HG03139 (cell line): ENCODE measurements at regions not wholly inside any gene's neighbourhood (a gene's known extent, or its start where the extent isn't known, plus 50 kb on each side); places are given as distances from the start of the nearest gene placed in this dataset.
"Not testable (repeated sequence)": the region's sequence is repeated elsewhere in the genome, so short reads cannot be mapped to it uniquely, and the experiment has no call there.

Experiments
- ATAC-seq: cut with Tn5 transposase; IDR thresholded peaks from one replicate; pipeline ENCODE4 v1.9.1; 2021; ENCODE audit not compliant: unreplicated experiment

DNA sequence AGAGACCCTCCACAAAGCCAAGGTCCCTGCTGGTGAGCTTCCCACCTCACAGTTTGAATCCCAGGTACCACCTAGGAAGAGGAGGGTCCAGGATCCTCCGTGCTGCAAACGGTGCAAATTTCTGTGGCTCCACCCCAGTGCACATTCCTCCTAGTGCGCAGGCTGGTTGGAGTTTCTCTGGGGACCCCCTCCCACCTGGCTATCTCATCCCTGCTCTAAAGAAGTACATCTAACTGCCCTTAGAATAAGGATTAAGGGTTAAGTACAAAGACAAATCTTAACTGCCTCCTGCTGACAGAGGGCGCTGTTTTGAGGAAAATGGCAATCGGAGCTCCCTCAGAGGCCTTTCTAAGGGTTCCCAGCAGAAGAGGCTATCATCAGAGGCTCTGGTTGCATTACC, 109.6 kb upstream of the FSIP2 start:
- no peak for ATAC-seq

DNA sequence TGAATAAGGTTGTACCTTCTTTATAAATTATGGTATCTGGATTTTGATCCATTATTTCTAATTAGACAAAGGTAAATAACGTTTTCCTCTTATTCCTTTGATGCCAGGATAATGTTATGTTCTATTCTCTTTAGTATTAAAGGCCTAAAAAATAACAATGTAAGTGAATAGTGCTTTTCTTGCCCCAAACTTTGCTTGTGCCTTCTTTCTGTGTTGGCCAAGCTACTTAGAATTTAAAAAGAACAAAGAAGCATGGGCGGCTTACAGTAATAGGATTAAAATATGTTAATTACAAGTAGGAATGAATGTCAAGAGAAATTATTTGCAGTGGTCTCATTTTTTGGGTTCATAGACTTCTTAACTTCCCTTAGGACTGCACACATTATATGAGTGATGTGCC, 105.0 kb upstream of the FSIP2 start:
- no peak for ATAC-seq

DNA sequence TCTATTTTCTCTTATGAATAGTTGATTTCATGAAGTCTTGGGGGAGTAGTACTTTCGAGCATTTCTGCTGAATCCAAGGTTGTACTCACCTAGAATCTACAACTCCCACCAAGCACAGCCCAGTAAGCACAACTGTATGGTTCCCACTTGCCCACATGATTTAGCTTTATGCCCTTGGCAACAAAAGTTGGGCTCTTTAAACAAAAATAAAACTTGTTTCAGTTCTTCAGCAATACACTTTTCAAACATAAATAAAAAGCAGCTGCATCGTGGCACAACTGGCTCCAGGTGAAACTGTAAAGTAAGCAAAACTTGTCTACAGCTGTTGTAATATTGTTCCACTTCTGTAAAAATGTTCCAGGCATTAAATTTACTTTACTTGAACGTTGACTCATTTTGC, 99.8 kb upstream of the FSIP2 start:
- ATAC-seq, result no peak

DNA sequence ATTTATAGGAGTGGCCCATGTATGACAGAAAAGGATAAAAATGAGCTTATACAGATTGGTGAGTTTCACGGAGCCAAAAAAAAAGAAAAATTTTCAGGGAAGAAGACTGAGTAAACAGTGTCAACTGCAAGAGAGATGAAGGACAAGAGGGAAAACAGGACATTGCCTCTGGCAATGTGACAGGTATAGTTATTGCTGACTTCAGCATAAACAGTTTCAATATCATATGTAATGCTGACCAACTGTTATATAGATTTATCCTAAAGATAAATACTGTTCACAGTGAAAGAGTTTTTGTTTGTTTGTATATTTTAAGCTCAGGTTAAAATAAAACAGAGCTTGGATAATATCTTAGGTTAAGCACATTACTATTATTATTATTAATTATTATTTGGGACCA, 98.0 kb upstream of the FSIP2 start:
- ATAC-seq, result no peak

DNA sequence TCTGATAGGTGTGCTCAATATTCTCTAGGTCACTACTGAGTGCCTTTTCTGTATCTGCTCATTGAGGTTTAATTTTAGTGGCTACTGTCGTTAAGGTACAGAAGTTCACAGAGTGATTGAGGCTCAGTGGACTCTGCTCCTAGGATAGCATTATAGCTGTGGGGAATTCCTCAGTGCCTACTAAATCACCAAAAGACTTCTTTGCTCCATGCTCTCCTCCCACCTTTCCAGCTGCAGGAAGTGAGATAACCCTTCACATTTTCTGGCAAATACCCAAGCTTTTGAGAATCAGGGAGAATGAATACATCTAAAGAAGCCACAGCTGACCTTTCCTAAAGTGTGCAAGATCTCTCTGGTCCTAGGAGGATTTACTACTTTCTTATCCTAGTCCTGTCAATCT, 95.2 kb upstream of the FSIP2 start:
- no peak for ATAC-seq

DNA sequence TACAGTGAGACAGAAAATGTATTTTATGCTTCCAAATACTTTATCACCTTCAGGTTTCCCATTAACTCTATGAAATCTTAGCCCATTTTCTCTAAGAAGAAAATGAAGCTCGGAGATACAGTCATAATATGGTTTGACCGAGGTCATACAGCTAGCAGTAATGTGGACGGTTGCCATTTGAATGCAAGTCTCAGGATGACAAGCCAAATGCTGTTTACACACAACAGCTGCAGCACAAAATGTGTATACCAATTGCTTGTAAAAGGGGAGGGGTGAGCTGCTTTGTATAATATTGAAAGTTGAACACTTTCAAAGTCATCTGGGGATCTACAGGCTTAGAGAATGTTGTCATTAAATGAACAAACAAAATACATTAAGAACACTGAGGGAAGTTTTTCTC, 93.8 kb upstream of the FSIP2 start:
- ATAC-seq, result no peak

DNA sequence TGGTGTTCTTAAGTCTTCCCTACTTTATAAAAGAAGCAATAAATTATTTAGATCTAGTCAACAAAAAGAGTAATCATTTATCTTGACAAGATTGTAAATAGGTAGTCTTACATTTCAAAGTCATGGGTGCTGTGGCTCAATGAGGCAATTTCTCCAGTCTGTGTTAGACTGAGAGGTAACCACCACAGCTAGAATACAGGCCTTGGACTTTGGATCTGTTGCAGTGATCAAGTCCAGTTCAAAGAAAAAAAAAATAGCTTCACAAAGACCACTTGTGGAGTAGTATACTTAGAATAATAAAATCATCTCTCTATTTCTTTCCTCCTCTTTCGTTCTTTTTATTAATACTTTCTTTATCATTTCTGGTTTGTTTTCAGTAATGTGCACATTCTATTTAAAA, 93.1 kb upstream of the FSIP2 start:
- no peak for ATAC-seq

DNA sequence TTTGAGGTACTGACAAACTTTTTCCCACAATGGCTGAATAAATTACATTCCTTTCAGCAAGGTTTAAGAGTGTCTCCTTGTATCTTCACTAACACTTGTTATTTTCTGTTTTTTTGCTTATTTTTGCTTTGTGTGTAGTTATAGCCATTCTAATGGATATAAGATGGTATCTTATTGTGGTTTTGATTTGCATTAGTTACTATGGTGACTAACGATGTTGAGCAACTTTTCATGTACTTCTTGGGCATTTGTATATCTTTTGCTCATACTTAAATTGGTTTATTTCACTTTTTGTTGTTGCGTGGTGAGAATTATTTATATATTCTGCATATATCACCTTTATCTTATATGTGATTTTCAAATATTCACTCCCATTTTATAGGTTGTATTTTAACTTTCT, 79.9 kb upstream of the FSIP2 start:
- no peak for ATAC-seq

DNA sequence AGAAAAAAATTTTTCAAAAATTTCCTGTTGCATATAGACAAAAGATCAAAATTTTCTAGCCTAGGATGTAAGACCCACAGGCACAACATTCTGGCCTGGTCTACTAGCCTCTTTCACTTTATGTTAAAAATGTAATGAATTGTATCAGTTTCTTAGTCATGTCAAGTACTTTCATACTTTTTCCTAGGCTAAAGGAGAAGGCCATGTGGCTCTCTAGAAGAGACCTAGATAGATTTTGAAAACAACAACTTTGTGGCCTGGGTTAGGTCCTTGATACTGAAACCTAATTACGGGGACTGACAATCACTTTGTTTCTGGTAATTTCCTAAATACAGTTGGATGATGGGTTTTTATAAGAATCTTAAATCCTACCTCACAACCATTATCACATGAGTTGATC, 74.8 kb upstream of the FSIP2 start:
- no peak for ATAC-seq

DNA sequence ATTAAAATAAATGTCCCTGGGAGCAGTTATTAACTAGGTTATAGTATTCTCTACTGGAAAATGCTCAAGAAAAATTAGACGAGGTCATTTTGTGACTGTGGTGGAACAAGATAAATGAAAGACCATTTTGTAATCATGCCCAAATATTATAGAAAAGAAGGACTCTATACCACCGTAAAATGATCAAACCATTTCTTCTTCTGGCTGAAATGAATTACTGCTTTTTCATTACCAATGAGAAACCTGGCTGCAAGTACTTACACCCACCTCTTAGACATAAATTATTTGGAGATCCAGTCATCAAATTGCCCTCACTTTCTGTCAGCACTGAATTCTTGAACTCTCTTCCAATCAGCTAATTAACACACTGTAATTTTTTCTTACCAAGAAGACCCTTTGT, 74.2 kb upstream of the FSIP2 start:
- ATAC-seq, result no peak

DNA sequence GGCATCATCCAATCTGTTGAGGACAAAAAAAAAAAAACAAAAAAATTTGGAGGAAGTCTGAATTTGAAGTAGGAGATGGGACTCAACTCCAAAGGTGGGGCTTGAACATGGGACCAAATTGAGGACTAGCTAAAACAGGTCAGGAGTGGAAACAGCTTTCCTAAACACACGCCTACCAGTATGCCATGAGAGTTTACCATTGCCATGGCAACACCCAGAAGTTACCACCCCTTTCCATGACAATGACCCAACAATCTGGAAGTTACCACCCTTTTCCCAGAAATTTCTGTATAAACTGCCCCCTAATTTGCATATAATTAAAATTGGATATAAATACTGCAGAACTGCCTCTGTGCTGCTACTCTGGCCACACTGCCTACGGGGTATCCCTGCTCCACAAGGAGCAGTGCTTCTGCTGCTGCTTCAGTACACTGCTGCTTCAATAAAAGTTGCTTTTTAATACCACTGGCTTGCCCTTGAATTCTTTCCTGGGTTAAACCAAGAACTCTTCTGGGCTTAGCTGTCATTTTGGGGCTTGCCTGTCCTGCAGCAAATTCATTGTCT, 73.3 kb upstream of the FSIP2 start:
- ATAC-seq, result no peak

DNA sequence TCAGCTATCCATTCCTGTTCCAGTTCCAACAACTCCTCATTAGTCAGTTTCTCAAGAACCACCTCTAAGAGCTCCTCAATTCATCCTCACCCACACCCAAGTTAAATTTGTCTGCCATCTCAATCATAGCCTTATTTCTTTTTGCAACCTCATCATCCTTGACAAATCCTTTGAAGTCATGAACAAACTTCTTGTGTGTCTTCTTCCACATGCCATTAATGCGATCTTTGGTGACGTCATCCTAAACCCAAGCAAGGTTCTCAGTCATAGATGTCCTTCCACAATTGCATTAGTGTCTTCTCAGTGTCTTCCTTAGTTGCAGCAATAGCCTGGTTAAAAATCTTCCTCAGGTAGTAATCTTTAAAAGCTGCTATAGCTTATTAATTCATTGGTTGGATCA, 71.2 kb upstream of the FSIP2 start:
- ATAC-seq, result no peak

DNA sequence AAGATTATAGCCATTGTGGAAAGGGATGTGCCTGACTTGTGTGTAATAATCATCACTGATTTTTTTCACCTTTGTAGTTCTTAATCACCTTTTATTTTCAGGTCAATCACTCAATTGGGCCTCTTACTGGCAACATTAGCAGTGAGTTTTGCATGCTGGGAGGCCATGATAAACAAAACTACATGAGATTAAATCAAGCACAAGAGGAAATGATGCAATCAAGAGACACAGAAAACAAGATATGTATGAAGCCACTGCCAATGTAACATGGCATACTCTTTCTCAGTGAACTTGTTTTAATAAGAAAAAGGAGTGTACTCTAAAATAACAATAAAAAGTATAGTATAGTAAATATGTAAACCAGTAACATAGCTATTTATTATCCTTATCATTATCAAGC, 69.9 kb upstream of the FSIP2 start:
- ATAC-seq, result no peak

DNA sequence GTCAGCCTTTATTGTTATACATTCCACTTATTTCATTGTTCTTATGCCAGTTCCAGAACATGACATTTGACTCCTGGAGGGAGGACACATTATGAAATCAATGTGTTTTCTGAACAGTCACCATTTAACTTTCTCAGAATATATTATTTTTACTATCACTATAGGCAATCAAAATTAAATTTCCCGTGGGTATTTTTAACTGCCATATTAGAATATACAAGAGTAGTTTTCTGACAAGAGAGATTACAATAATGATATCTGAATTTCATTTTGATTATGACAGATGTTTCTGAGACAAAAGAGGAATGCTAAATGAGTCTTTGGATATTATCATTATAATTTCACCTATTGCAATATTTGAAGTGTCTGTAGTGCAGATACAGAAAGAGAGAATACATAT, 64.4 kb upstream of the FSIP2 start:
- ATAC-seq, result no peak

DNA sequence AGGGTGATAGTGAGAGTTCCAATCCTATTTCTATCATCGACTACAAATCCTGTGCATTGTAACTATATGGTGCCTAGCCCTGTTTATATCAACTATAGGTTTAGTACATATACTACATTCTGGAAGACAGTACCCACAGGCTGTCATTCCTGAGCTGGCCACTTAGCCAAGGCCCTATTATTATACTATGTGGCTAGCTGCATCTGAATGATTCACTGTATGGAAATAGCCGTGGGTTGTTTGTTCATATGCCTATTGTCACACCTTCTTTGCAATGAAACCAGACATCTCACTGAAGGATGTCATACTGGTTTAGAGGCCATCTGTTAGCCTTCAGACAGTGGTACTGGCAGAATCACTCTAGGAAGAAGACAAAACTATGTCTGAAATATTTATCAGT, 62.3 kb upstream of the FSIP2 start:
- ATAC-seq, result no peak

DNA sequence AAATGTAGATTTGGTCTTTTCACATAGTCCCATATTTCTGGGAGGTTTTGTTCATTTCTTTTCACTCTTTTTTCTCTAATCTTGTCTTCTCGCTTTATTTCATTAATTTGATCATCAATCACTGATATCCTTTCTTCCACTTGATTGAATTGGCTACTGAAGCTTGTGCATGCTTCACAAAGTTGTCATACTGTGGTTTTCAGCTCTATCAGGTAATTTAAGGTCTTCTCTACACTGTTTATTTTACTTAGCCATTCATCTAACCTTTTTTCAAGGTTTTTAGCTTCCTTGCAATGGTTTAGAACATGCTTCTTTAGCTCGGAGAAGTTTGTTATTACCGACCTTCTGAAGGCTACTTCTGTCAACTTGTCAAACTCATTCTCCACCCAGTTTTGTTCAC, 51.6 kb upstream of the FSIP2 start:
- ATAC-seq, result not testable (repeated sequence)

DNA sequence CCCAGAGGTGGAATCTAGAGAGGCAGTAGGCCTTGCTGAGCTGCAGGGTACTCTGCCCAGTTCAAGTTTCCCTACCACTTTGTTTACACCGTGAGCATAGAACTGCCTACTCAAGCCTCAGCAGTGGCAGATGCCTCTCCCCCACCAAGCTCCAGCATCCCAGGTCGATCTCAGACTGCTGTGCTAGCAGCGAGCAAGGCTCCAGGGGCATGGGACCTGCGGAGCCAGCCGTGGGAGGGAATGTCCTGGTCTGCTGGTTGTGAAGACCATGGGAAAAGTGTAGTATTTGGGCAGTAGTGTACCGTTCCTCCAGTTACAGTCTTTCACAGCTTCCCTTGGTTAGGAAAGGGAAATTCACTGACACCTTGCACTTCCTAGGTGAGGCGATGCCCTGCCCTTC, 50.6 kb upstream of the FSIP2 start:
- ATAC-seq, result no peak
